GM21529 (cell line): ENCODE measurements at regions not wholly inside any gene's neighbourhood (a gene's known extent, or its start where the extent isn't known, plus 50 kb on each side); places are given as distances from the start of the nearest gene placed in this dataset.
"Not testable (repeated sequence)": the region's sequence is repeated elsewhere in the genome, so short reads cannot be mapped to it uniquely, and the experiment has no call there.

Source experiments
- ATAC-seq: cut with Tn5 transposase; IDR thresholded peaks from one replicate; pipeline ENCODE4 v1.9.1; 2021; ENCODE audit not compliant: unreplicated experiment

DNA sequence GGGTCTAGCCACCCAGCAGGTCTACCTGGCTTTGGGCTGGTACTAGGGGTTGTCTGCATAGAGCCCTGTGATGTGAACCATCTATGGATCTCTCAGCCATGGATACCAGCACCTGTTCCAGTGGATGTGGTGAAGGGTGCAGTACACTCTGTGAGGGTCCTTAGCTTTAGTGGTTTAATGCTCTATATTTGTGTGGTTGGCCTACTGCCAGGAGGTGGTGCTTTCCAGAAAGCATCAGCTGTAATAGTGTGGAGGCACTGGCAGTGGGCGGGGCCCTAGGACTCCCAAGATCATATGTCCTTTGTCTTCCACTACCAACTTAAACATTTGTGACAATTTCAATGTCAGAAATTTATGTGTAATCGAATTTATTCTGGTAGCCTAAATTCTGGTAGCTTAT lies 1065.1 kb downstream of the RPIA start:
- ATAC-seq = not testable (repeated sequence)

DNA sequence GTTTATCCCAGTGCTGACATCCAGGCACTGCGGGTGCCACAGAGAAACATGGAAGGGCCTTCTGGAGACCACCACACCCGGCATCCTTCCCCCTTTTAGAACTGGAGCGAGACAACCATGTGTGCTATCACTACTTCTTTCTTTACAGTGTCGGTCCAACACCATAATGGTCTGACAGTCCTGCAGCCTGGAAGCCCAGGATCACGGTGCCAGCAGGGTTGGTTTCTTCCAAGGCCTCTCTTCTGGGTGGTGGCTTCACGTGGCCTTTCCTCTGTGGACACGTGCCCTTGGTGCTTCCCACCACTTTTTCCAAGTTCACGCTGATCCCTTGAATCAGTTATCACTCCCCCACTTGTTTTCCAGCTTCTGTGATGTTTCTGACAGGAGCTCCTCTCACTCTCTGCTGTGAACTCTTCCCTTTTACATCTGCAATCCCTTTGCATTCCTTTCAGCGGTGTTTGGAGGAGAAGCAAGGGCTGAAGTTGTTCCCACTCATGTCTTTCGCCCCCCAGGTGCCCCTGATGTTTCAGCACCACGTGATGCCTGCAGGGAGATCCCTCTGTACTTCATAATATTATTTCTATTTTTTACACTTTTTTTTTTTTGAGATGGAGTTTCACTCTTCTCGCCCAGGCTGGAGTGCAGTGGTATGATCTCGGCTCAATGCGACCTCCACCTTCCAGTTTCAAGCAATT lies 1067.0 kb downstream of the RPIA start:
- ATAC-seq = not testable (repeated sequence)

DNA sequence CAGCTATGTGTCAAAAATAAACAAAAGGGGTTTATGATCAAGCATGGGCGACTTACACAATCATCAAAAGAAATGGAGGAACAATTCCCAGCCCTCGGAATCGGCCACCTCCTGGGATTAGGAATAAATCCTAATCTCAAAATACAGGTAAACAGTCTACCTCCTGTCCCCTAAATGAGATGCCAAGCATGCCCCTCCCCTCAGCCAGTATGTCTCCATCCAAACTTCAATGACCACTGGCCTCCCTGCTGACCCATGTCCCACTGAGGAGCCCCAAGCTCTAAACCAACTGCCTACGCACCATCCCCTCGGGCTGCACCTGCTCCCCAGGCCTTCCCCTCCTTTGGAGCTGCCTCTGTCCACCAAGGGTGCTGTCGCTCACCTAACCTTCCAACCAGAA lies 1069.3 kb downstream of the RPIA start:
- ATAC-seq = not testable (repeated sequence)

DNA sequence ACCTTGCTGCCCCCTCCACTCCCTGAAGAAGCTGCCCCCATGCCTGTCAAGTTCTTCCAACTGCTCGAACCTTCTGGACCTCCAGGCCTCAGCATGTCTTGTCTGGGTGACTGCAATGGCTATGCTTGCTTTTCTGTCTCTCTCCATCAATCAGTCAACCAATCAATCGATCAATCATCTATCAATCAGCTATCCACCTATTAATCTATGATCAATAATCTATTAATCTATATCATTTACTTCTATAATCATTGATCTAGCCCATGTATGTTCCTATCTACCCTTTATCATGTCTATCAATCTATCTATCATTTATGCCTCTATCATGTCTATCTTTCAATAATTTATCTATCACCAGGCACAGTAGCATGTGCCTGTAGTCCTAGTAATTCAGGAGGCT lies 1069.7 kb downstream of the RPIA start:
- ATAC-seq = not testable (repeated sequence)

DNA sequence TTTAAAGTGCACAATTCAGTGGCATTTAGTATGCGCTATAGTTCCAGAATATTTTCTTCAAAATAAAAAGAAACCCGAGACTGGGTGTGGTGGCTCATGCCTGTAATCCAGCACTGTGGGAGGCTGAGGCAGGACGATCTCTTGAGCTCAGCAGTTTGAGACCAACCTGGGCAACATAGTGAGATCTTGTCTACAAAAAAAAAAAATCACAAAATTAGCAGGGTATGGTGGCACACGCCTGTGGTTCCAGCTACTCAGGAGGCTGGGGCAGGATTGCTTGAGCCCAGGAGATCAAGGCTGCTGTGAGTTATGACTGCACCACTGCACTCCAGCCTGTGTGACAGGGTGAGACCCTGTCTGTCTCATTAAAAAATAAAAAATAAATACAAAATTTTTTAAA lies 1070.4 kb downstream of the RPIA start:
- ATAC-seq = not testable (repeated sequence)

DNA sequence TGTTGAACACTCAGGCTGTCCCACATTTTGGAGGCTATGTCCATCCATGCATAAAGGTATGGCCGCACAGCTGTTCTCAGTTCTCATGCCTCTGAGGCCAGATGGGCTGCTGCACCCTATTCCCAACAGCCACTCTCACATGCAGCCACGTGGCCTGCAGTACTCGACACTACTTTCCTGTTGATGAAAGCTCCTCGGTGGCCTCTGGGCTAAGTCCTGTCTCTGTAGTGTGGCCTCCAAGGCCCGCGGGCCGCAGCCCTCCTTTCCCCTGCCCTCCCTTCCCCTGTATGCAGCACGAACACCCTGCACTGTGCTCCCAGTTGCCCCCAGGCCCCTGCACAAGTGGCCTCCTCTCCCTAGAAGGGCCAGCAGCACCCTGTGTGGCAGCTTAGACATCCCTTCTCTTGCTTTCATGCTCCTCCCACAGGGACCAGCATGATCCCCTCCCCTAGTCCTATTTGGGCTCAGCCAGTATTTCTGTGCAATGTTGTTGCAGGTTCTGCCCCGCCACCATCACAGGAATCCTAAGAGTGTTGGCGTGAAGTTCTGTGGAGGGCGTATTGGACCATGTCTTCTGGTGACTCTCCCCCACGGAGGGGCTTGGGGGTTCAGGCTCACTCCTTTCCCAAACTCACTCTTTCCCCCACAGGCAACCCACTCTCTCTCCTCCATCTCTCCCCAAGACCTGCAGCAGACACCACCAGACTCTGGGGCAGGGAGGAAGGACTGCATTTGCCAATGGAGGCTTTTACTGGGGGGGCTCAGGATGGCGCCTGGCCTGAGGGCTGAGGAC lies 1071.2 kb downstream of the RPIA start:
- not testable (repeated sequence) for ATAC-seq

DNA sequence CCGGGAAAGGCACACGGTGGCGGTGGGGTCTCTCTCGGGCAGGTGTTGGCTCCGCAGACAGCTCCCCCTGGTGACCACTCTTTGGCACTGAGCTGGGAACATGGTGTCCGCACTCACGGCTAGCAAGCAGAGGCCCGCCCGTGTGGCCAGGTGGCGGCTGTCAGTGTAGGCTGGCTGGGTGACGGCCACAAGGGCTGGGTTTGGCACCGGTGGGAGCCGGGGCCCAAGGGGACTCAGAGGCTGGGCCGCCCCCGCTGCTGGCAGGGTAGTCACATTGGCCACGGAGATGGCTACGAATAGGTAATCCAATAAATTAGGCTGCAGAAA lies 1071.7 kb downstream of the RPIA start:
- ATAC-seq = no peak

DNA sequence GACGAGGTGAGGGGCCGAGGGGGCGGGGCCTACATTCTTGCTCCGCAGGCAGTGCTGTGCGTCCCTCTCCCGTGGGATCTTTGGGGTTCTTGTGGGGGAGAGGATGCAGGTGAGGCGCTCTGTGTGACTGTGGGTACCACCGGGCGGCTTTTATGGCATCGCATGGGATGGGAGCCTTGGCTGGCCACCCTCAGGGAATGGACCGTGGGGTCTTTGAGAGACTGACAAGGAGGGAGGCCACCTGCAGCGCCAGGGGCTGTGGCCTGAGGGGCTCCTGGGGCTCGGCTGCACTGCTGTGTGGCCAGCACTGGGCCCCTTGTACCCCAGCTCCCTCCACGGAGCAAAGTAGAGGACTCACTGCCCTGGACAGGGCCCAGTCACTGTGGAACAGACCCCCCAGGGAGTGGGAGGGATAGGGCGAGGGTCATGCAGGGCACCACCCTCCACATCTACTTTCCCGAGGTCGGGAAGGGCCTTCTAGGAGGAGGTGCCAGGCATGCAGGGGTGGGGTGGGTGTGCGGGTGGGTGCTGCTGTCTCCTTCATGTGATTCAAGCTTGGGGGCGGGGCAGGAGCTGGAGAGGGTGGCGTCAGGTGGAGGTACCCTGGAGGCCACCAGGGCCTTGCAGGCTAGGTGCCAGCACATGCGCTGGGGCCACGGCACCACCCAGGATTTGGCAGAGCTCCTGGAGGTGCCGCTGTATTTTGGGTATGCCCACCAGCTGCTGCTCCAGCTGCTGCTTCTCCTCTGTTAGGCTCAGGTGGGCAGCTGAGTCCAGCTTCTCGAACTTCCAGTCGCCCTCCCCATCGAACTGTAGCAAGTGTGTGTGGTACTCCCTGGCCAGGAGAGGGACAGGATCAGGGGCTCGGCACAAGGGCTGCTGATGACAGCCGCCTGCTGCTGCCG lies 1072.4 kb downstream of the RPIA start:
- ATAC-seq = no peak

DNA sequence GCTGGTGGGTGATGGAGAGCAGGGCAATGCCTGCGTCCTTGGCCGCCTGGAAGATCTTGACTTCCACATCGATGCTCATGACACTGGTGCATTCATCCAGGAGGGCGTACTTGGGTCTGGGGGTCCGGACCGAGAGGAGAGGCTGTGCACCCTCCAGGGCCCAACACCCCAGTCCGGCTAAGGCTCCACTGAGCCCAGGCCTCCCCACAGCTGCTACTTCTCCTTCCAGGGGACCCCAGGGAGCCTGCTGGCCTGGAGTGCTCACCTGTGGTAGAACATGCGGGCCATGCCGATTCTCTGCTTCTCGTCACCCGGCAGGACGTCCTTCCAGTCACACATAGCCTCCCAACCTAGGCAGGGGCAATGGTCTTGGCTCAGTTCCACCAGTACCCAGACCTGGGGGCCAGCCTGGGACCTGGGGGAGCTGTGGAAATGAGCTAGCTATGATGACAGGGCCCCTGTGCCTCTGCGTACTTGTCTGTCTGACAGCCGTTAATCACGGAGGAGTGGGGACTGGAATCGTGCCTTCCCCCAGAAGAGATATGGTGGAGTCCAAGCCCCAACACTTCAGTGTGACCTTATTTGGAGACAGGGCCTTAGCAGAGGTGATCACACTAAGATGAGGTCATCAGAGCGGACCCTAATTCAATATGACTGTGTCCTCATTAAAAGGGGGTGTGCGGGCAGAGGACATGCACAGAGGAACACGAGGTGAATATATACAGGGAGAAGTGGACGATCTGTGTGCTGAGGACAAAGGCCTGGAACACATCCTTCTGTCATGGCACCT lies 1073.3 kb downstream of the RPIA start:
- not testable (repeated sequence) for ATAC-seq

DNA sequence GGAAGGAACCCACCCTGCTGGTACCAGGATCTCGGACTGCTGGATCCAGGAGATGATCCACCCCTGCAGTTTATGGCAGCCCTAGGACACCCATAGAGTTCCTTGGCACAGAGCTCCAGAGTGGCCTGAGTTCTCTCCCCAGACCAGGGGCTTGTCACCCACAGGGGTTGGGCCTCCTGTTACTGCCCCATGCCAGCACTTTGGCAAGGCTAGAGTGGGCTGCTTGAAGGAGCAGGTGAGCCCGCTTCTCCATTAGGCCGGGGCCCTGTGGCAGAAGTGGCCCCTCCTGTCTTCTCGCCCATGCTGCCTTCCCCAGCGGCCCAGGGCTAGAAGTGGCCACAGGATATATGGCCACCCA lies 1073.9 kb downstream of the RPIA start:
- not testable (repeated sequence) for ATAC-seq

DNA sequence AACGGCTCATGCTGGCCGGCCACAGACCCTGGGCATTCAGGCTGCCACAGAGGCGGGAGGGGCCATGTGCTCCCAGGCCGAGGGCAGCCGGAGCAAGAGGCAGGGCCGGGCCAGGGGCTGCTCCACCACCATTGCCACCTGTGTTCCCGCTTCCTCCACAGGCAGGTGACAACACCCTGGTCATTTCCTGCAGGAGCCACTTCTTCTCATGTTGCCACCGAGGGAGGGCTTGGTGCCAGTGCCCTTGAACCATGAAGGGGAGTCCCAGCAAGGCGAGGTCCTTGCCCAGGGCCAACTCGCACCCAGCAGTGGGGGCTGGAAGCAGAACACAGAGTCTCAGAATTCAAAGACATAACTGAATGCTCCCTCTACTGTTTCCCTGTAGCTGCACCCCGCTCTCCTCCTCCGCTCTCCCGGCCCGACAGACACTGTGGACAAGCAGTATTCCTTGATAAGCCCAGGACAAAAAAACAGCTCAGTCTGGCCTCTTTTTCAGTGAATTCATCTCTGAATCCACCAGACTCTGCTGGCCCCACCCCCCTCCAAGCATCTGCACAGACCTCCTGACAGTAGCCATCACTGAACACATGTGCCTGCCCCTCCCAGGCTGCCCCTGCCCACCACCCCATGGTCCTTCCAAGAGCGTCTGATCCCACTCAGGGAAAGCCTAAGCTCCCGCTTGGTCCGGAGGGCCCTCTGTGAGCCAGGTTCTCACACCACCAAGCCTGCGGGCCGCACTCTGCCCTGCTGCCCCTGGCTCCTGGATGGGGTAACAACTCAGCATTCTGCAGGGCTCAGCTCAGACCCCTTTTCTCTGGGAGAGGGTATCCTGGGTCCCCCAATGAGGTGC lies 1074.9 kb downstream of the RPIA start:
- not testable (repeated sequence) for ATAC-seq

DNA sequence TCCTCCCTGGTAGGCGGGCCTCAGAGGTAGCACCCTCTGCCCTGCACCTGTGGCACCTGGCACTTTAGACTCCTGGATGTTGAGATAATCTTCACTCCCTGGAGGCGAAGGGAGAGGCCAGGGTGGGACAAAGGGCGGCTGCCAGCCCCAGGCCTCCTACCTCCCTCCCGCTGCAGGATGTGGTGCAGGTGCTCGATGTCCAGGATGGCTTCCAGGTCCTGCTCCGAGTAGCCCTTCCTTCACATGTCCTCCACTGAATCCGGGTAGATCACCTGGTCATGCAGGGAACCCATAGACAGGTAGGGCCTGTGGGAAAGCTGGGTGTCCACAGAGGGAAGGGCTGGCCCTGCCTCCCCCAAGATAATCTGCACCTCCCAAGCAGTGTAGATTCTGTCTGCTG lies 1075.6 kb downstream of the RPIA start:
- not testable (repeated sequence) for ATAC-seq

DNA sequence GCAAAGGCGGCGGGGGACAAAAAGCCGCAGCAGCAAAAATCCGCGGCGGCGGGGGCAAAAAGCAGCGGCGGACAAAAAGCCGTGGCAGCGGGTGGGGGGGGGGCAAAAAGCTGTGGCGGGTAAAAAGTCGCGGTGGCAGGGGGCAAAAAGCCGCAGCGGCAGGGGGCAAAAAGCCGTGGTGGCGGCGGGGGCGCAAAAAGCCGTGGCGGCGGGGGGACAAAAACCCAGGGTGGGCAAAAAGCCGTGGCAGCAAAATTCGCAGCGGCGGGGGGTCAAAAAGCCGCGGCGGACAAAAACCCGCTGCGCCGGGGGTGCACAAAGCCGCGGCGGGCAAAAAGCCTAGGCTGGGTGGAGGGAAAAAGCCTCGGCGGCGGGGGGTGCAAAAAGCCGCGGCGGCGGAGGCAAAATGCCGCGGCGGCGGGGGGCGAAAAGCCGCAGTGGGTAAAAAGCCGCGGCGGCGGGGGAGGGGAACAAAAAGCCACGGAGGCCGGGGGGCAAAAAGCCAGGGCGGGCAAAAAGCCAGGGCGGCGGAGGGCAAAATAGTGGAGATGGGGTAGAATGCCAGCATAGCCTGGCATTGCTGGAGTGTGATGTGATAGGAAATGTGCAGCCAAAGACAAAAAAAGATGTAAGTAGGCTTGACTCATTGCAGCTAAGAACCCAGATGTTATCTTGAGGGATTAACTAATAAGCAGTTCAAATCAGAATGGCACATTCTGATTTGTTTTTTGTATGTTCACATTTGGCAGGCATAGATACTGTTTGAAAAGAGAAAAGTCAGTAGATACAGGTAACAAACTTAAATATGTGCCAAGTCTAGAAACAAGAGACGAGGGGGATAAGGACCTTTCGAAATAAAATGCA lies 1076.3 kb downstream of the RPIA start:
- no peak for ATAC-seq

DNA sequence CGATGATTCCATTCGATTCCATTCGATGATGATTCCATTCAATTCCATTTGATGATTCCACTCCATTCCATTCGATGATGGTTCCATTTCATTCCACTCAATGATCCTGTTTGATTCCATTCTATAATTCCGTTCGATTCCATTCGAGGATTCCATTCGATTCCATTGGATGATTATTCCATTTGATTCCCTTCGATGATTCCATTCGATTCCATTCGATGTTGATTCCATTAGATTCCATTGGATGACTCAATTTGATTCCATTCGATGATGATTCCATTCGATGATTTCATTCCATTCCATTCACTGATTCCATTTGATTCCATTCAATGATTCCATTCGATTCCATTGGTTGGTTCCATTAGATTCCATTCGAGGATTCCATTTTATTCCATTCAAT lies 1084.4 kb downstream of the RPIA start:
- ATAC-seq = no peak

DNA sequence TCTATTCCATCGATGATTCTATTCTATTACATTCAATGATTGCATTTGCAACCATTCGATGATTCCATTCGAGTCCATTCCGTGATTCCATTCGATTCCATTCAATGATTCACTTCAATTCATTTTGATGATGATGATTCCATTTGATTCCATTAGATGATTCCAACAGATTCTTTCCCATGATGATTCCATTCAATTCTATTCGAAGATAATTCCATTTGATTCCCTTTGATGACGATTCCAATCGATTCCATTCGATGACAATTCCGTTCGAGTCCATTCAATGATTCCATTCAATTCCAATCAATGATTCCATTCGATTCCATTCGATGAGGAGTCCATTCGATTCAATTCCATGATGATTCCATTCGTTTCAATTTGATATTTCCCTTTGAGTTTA lies 1088.8 kb downstream of the RPIA start:
- no peak for ATAC-seq

DNA sequence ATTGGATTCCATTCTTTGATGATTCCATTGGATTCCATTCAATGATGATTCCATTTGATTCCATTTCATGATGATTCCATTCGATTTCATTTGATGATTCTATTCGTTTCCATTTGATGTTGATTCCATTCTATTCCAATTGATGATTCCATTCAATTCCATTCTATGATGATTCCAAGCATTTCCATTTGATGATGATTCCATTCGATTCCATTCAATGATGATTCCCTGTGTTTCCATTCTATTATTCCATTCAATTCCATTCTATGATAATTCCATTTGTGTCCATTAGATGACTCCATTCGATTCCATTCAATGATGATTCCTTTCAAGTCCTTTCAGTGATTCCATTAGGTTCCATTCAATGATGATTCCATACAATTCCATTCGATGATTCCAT lies 1090.5 kb downstream of the RPIA start:
- no peak for ATAC-seq

DNA sequence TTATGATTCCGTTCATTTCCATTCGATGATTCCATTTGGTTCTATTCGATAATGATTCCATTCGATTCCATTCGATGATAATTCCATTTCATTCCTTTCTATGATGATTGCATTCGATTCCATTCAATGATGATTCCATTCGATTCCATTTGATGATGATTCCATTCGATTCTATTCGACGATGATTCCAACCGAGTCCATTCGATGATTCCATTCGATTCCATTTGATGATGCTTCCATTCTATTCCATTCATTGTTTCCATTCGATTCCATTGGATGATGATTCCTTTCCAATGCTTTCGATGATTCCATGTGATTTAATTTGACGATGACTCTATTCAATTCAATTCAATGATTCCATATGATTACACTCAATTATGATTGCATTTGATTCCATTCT lies 1093.5 kb downstream of the RPIA start:
- ATAC-seq = no peak

DNA sequence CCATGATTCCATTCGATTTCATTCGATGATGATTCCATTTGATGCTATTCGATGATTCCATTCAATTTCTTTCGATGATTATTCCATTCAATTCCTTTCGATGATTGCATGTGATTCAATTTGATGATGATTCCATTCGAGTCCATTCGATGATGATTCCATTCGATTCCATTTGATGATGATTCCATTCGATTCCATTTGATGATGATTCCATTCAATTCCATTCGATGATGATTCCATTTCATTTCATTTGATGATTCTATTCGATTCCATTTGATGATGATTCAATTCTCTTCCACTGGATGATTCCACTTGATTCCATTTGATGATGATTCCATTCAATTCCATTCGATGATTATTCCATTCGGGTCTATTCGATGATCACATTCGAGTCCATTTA lies 1094.1 kb downstream of the RPIA start:
- ATAC-seq = not testable (repeated sequence)

DNA sequence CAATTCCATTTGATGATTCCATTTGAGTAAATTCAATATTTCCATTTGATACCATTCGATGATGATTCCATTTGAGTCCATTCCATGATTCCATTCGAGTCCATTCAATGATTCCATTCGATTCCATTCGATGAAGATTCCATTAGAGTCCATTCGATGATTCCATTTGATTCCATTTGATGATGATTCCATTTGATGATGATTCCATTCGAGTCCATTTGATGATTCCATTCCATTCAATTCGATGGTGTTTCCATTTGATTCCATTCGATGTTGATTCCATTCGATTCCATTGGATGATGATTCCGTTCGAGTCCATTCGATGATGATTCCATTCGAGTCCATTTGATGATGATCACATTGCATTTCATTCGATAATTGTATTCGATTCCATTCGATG lies 1095.2 kb downstream of the RPIA start:
- ATAC-seq = not testable (repeated sequence)
